NK-92 (cell line): ENCODE measurements at regions not wholly inside any gene's neighbourhood (a gene's known extent, or its start where the extent isn't known, plus 50 kb on each side); places are given as distances from the start of the nearest gene placed in this dataset.

Experiments
- DNase-seq: peaks from one replicate; lab custom pipeline; 2025; ENCODE audit not compliant: unreplicated experiment; lab: John Stamatoyannopoulos, UW

GRCh38 chr12:14252697-14253096 lies 112.8 kb upstream of the ATF7IP start:
- no peak for DNase-seq

GRCh38 chr12:14253496-14253895 lies 112.0 kb upstream of the ATF7IP start:
- no peak for DNase-seq

GRCh38 chr12:14254781-14255180 lies 110.7 kb upstream of the ATF7IP start:
- no peak for DNase-seq

GRCh38 chr12:14256121-14256520 lies 109.4 kb upstream of the ATF7IP start:
- DNase-seq: no peak

- DNase-seq: peak; percentile 5
Observed at GRCh38 chr12:14256555-14257169, 108.8 kb upstream of the ATF7IP start.

- DNase-seq: no peak
Observed at GRCh38 chr12:14257303-14257733, 108.2 kb upstream of the ATF7IP start.

- no peak for DNase-seq
Observed at GRCh38 chr12:14257734-14258574, 107.5 kb upstream of the ATF7IP start.

GRCh38 chr12:14258575-14258940 lies 106.9 kb upstream of the ATF7IP start:
- DNase-seq: no peak

GRCh38 chr12:14259481-14260010 lies 105.9 kb upstream of the ATF7IP start:
- no peak for DNase-seq

GRCh38 chr12:14260011-14260993 lies 105.2 kb upstream of the ATF7IP start:
- no peak for DNase-seq

GRCh38 chr12:14261096-14261495 lies 104.4 kb upstream of the ATF7IP start:
- no peak for DNase-seq

- no peak for DNase-seq
Observed at GRCh38 chr12:14261861-14262260, 103.6 kb upstream of the ATF7IP start.

GRCh38 chr12:14262771-14263511 lies 102.5 kb upstream of the ATF7IP start:
- no peak for DNase-seq

- DNase-seq: no peak
Observed at GRCh38 chr12:14263742-14264141, 101.7 kb upstream of the ATF7IP start.

GRCh38 chr12:14264316-14264715 lies 101.2 kb upstream of the ATF7IP start:
- no peak for DNase-seq

- no peak for DNase-seq
Observed at GRCh38 chr12:14264778-14265177, 100.7 kb upstream of the ATF7IP start.

GRCh38 chr12:14268120-14268515 lies 97.4 kb upstream of the ATF7IP start:
- DNase-seq: no peak

GRCh38 chr12:14270392-14270791 lies 95.1 kb upstream of the ATF7IP start:
- no peak for DNase-seq

- DNase-seq: no peak
Observed at GRCh38 chr12:14272956-14273912, 92.2 kb upstream of the ATF7IP start.
